GM19328 (cell line): ENCODE measurements at regions not wholly inside any gene's neighbourhood (a gene's known extent, or its start where the extent isn't known, plus 50 kb on each side); places are given as distances from the start of the nearest gene placed in this dataset.
"Not testable (repeated sequence)": the region's sequence is repeated elsewhere in the genome, so short reads cannot be mapped to it uniquely, and the experiment has no call there.

Experiments
- ATAC-seq: cut with Tn5 transposase; IDR thresholded peaks from one replicate; pipeline ENCODE4 v1.9.1; 2021; ENCODE audit warnings: mild to moderate bottlenecking, moderate library complexity; ENCODE audit not compliant: unreplicated experiment

GRCh38 chr1:229710746-229711145 is 84.7 kb downstream of the URB2 start:
- no peak for ATAC-seq

- ATAC-seq, result no peak
Measured at GRCh38 chr1:229714306-229714705, 88.3 kb downstream of the URB2 start.

GRCh38 chr1:229714964-229715603 is 89.0 kb downstream of the URB2 start:
- ATAC-seq, result no peak

GRCh38 chr1:229716069-229716468 is 90.0 kb downstream of the URB2 start:
- ATAC-seq, result no peak

- no peak for ATAC-seq
Measured at GRCh38 chr1:229716704-229717103, 90.7 kb downstream of the URB2 start.

GRCh38 chr1:229717786-229718576 is 91.9 kb downstream of the URB2 start:
- no peak for ATAC-seq

- ATAC-seq, result no peak
Measured at GRCh38 chr1:229726061-229726460, 100.0 kb downstream of the URB2 start.

GRCh38 chr1:229729916-229730315 is 103.9 kb downstream of the URB2 start:
- no peak for ATAC-seq

- no peak for ATAC-seq
Measured at GRCh38 chr1:229730573-229730972, 104.5 kb downstream of the URB2 start.

GRCh38 chr1:229732061-229732460 is 106.0 kb downstream of the URB2 start:
- ATAC-seq, result no peak

GRCh38 chr1:229736376-229736775 is 110.3 kb downstream of the URB2 start:
- ATAC-seq, result no peak

- not testable (repeated sequence) for ATAC-seq
Measured at GRCh38 chr1:229742614-229743013, 116.6 kb downstream of the URB2 start.

GRCh38 chr1:229749992-229750391 is 123.9 kb downstream of the URB2 start:
- ATAC-seq, result no peak

GRCh38 chr1:229751610-229752009 is 125.6 kb downstream of the URB2 start:
- ATAC-seq, result no peak

- ATAC-seq, result no peak
Measured at GRCh38 chr1:229752679-229753078, 126.6 kb downstream of the URB2 start.

GRCh38 chr1:229753764-229754551 is 127.9 kb downstream of the URB2 start:
- ATAC-seq, result no peak

- no peak for ATAC-seq
Measured at GRCh38 chr1:229756666-229757065, 130.6 kb downstream of the URB2 start.

GRCh38 chr1:229757226-229757625 is 131.2 kb downstream of the URB2 start:
- no peak for ATAC-seq

GRCh38 chr1:229758101-229759036 is 132.3 kb downstream of the URB2 start:
- no peak for ATAC-seq

GRCh38 chr1:229759037-229759435 is 133.0 kb downstream of the URB2 start:
- no peak for ATAC-seq

GRCh38 chr1:229759586-229759985 is 133.5 kb downstream of the URB2 start:
- no peak for ATAC-seq
